Heart left ventricle (tissue), 13 donors: ENCODE measurements at regions not wholly inside any gene's neighbourhood (a gene's known extent, or its start where the extent isn't known, plus 50 kb on each side); places are given as distances from the start of the nearest gene placed in this dataset.

ENCODE experiments used
- CTCF ChIP-seq, 12 donors: fragments of 200-600 bp; sonication (generic) in 4 of 12; IDR thresholded peaks; one replicate each; pipeline versions ENCODE4 v1.5.0 to v1.8.0; 2018 to 2022; ENCODE audit warnings: antibody characterized with exemption in 12 of 12, mild to moderate bottlenecking in 5 of 12
- POLR2A ChIP-seq, 2 donors: fragments of 450-650 bp; IDR thresholded peaks; one replicate each; pipeline ENCODE4 v1.6.1; 2017; ENCODE audit warnings: antibody characterized with exemption in 2 of 2, mild to moderate bottlenecking in 2 of 2, moderate library complexity in 2 of 2
- donor health status: ischemic (EF 13 %, LVEDD 7.1; RV severe dilation, severe dysfunction).
- donor health status: DM: no; HTN: yes; CAD: no.
- donor health status: DM: no; HTN: no; CAD: no.
- donor health status: ischemic (EF 25% LVEDD 6.9; RV normal size, moderate dysfunction).
- donor health status: ischemic (EF 25% LVEDD 5.7; RV mildly dilated, moderate dysfunction).
- donor health status: ischemic (EF 35%, LVEDD 5.7; RV mildly dilated, moderate dysfunction).
- donor health status: nonischemic (EF 11% LVEDD 7.7; RV severe dilation, severe dysfunction).
- donor health status: DM: yes; HTN: yes; CAD: no.
- donor health status: PGD.
- donor health status: ischemic (EF 29% LVEDD 5.4; RV normal size, mild dysfunction).
- donor health status: nonischemic (EF 23%, LVEDD 6.1; RV moderate dilation, normal function).

- TF ChIP-seq CTCF (IDR thresholded peaks at IDR 0.05) = no peak
- TF ChIP-seq POLR2A (IDR thresholded peaks at IDR 0.05) = no peak
Measured at GRCh38 chr5:100641833-100642232, 106.7 kb downstream of the FAM174A start.
